Stimulated activated CD4-positive, alpha-beta T cell treated with anti-CD3 and anti-CD28 coated beads, Interleukin-1b, Interleukin-23, amount 100 ng/mL, for 24 hours (primary cell): ENCODE measurements at regions not wholly inside any gene's neighbourhood (a gene's known extent, or its start where the extent isn't known, plus 50 kb on each side); places are given as distances from the start of the nearest gene placed in this dataset.
"Not testable (repeated sequence)": the region's sequence is repeated elsewhere in the genome, so short reads cannot be mapped to it uniquely, and the experiment has no call there.

Experiments
- DNase-seq, 4 experiments: peaks; one replicate each; pipeline ENCODE4 v3.0.0-alpha.2; 2020; ENCODE audit warnings: low read depth in 4 of 4, low spot score in 1 of 4

GRCh38 chr14:87066221-87066817 is 926.7 kb downstream of the GALC start:
- DNase-seq = no peak

GRCh38 chr14:87065366-87065765 is 927.6 kb downstream of the GALC start:
- no peak for DNase-seq

GRCh38 chr14:87063181-87063580 is 929.8 kb downstream of the GALC start:
- no peak for DNase-seq

GRCh38 chr14:87060405-87060804 is 932.6 kb downstream of the GALC start:
- no peak for DNase-seq

GRCh38 chr14:87059060-87059839 is 933.7 kb downstream of the GALC start:
- no peak for DNase-seq

- no peak for DNase-seq
Observed at GRCh38 chr14:87055007-87055406, 938.0 kb downstream of the GALC start.

- no peak for DNase-seq
Observed at GRCh38 chr14:87052646-87053225, 940.2 kb downstream of the GALC start.

- DNase-seq = no peak
Observed at GRCh38 chr14:87050421-87050820, 942.6 kb downstream of the GALC start.

GRCh38 chr14:87049950-87050349 is 943.0 kb downstream of the GALC start:
- DNase-seq = no peak

- no peak for DNase-seq
Observed at GRCh38 chr14:87046960-87047359, 946.0 kb downstream of the GALC start.

GRCh38 chr14:87045956-87046355 is 947.0 kb downstream of the GALC start:
- DNase-seq = no peak

- no peak for DNase-seq
Observed at GRCh38 chr14:87045246-87045645, 947.7 kb downstream of the GALC start.

- DNase-seq = no peak
Observed at GRCh38 chr14:87044807-87045206, 948.2 kb downstream of the GALC start.

- DNase-seq = no peak
Observed at GRCh38 chr14:87043667-87044200, 949.2 kb downstream of the GALC start.

- no peak for DNase-seq
Observed at GRCh38 chr14:87042354-87042753, 950.6 kb downstream of the GALC start.

GRCh38 chr14:87041290-87042020 is 951.5 kb downstream of the GALC start:
- DNase-seq = no peak

- no peak for DNase-seq
Observed at GRCh38 chr14:87034680-87035079, 958.3 kb downstream of the GALC start.

GRCh38 chr14:87030197-87030596 is 962.8 kb downstream of the GALC start:
- no peak for DNase-seq

- DNase-seq = not testable (repeated sequence)
Observed at GRCh38 chr14:87020106-87020505, 972.9 kb downstream of the GALC start.

- DNase-seq = no peak
Observed at GRCh38 chr14:87018294-87018693, 974.7 kb downstream of the GALC start.

- DNase-seq = no peak
Observed at GRCh38 chr14:87017335-87017734, 975.6 kb downstream of the GALC start.

- DNase-seq = no peak
Observed at GRCh38 chr14:87014856-87015255, 978.1 kb downstream of the GALC start.
